Sigmoid colon (tissue), 6 donors: ENCODE measurements at regions not wholly inside any gene's neighbourhood (a gene's known extent, or its start where the extent isn't known, plus 50 kb on each side); places are given as distances from the start of the nearest gene placed in this dataset.

Experiments
- DNase-seq: peaks from one replicate; pipeline ENCODE4 v3.0.0-alpha.2; 2019
- H3K27ac ChIP-seq, 4 donors: fragments of 200-600 bp; sonication (generic); one replicate each; pipeline ENCODE4 v1.5.1; 2016 to 2019; ENCODE audit warnings: mild to moderate bottlenecking in 1 of 4
- H3K27me3 ChIP-seq, 3 donors: fragments of 200-600 bp; sonication (generic); one replicate each; pipeline ENCODE4 v1.5.1; 2019; ENCODE audit warnings: mild to moderate bottlenecking in 1 of 3
- H3K36me3 ChIP-seq, 4 donors: fragments of 200-600 bp; sonication (generic); one replicate each; pipeline ENCODE4 v1.5.1; 2016 to 2019
- H3K4me1 ChIP-seq, 4 donors: fragments of 200-600 bp; sonication (generic); one replicate each; pipeline ENCODE4 v1.5.1; 2017 to 2019
- H3K4me3 ChIP-seq, 4 donors: fragments of 200-600 bp; sonication (generic); one replicate each; pipeline ENCODE4 v1.5.1; 2017 to 2019; ENCODE audit warnings: mild to moderate bottlenecking in 2 of 4, moderate library complexity in 1 of 4
- H3K9me3 ChIP-seq, 4 donors: fragments of 200-600 bp in 3 of 4; sonication (generic) in 3 of 4; one replicate each; pipeline versions ENCODE4 v1.5.1 to v1.6.1; 2013 to 2019
- EP300 ChIP-seq, 4 donors: sonication (generic); formaldehyde crosslinking; IDR thresholded peaks; one replicate each; pipeline ENCODE4 v1.6.1; 2017; ENCODE audit warnings: antibody characterized with exemption in 4 of 4
- POLR2A ChIP-seq, 2 donors: fragments of 450-650 bp; IDR thresholded peaks; one replicate each; pipeline ENCODE4 v1.6.1; 2016; ENCODE audit warnings: antibody characterized with exemption in 2 of 2, mild to moderate bottlenecking in 2 of 2, moderate library complexity in 2 of 2
- POLR2AphosphoS5 ChIP-seq, 4 donors: sonication (generic); formaldehyde crosslinking; IDR thresholded peaks; one replicate each; pipeline ENCODE4 v1.6.1; 2017; ENCODE audit warnings: antibody characterized with exemption in 4 of 4
- WGBS, 2 donors: extraction: QIAGEN DNeasy Blood & Tissue Kit; methylation state at CpG; one replicate each; pipeline ENCODE4 v1.1.7; 2013; 5-methylcytosine and 5-hydroxymethylcytosine counted together
- intact Hi-C: fragments of 100-400 bp; cut with DNase I; formaldehyde crosslinking; loops from one replicate; pipeline ENCODE4 v1.15.1; 2023
- TF ChIP-seq, protein P1 (sequence below), 4 experiments: fragments of 450-650 bp in 3 of 4; fragments of 200-600 bp in 1 of 4; IDR thresholded peaks; one replicate each; pipeline ENCODE4 v1.5.1; 2016 to 2019; ENCODE audit warnings: antibody characterized with exemption in 4 of 4, mild to moderate bottlenecking in 3 of 4, moderate library complexity in 2 of 4
- donor health status: healthy with polysubstance abuse.
- donor health status: healthy.

DNA sequence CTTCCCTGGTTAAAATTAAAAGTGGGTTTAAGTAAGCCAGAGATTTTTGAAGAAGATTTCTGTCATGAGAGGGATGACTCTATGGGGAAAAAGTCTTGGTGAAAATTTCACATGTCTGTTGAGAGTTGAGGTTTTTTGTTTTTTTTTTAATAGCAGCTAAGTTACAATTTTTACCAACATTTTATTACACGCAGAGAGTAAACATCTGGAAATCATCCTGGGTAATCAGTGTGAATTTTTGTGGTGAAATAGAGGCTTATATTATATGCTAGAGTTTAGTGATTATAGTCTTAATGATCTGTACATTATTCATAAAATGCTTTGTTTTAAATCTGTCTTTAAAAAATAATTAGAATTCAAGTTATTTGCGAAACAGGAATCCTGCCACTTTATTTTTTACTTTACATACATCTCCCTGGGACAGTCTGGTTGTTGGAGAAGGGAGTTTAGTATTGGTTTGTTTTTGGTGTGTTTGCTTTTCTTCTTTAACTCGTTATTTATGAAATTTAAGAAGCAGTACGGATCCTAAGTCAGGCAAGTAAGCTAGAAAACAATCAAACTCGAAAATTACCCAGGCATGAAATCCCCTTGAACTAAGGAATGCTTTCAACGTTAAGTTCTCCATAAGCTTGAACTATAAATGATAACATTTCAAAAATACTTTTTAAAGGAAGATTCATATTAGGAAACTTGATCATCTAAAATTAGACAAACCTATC lies 143.4 kb upstream of the TSC22D2 start:
- intact Hi-C loops, result no loop called here
- TF ChIP-seq, protein P1, sequence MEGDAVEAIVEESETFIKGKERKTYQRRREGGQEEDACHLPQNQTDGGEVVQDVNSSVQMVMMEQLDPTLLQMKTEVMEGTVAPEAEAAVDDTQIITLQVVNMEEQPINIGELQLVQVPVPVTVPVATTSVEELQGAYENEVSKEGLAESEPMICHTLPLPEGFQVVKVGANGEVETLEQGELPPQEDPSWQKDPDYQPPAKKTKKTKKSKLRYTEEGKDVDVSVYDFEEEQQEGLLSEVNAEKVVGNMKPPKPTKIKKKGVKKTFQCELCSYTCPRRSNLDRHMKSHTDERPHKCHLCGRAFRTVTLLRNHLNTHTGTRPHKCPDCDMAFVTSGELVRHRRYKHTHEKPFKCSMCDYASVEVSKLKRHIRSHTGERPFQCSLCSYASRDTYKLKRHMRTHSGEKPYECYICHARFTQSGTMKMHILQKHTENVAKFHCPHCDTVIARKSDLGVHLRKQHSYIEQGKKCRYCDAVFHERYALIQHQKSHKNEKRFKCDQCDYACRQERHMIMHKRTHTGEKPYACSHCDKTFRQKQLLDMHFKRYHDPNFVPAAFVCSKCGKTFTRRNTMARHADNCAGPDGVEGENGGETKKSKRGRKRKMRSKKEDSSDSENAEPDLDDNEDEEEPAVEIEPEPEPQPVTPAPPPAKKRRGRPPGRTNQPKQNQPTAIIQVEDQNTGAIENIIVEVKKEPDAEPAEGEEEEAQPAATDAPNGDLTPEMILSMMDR (IDR thresholded peaks at IDR 0.05), result no peak
- no peak for TF ChIP-seq POLR2AphosphoS5 (IDR thresholded peaks at IDR 0.05)
- no peak for TF ChIP-seq EP300 (IDR thresholded peaks at IDR 0.05)
- TF ChIP-seq POLR2A (IDR thresholded peaks at IDR 0.05), result no peak
- 76 to 79% methylated on average over 6 of the region's 6 CpGs for WGBS, 2 donors

DNA sequence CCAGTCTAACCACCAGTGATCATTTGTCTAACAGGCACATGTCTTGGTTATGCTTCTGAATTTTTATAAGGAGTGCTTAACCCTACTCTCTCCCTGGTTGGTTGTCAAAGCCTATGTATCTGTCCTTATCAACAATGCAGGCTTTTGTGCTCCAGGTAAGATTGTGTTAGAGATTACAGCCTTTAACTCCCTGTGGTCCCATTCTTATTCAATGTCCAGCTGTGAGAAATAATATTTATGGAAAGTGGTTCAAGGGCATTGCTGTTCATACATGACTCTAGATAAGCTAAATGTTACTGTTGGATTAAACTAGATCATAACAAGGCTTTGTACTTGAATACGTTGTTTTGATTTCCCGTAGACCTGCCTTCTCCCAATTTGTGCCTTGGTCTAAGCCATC lies 146.1 kb upstream of the TSC22D2 start:
- no peaks in the 10 kb centered on the region for H3K9me3 ChIP-seq
- DNase-seq, result no peak
- H3K4me1 ChIP-seq, result no peaks in the 10 kb centered on the region
- TF ChIP-seq POLR2AphosphoS5 (IDR thresholded peaks at IDR 0.05) (no peak), POLR2A (IDR thresholded peaks at IDR 0.05) (no peak), EP300 (IDR thresholded peaks at IDR 0.05) (no peak)
- TF ChIP-seq, protein P1 (IDR thresholded peaks at IDR 0.05), result no peak
- H3K36me3 ChIP-seq, result no peaks in the 10 kb centered on the region
- no peak overlapping the region for H3K27ac ChIP-seq
- 97 to 98% methylated on average over 2 of the region's 2 CpGs for WGBS, 2 donors
- intact Hi-C loops, result no loop called here
- no peaks in the 10 kb centered on the region for H3K27me3 ChIP-seq
- no peak overlapping the region for H3K4me3 ChIP-seq

More for the DNA sequence above, 143.4 kb upstream of the TSC22D2 start:
- Histone ChIP-seq H3K36me3 (no peaks in the 10 kb centered on the region), H3K27ac (no peak overlapping the region), H3K4me3 (no peak overlapping the region), H3K27me3 (no peaks in the 10 kb centered on the region), H3K4me1 (no peaks in the 10 kb centered on the region), H3K9me3 (no peaks in the 10 kb centered on the region)
- no peak for DNase-seq

DNA sequence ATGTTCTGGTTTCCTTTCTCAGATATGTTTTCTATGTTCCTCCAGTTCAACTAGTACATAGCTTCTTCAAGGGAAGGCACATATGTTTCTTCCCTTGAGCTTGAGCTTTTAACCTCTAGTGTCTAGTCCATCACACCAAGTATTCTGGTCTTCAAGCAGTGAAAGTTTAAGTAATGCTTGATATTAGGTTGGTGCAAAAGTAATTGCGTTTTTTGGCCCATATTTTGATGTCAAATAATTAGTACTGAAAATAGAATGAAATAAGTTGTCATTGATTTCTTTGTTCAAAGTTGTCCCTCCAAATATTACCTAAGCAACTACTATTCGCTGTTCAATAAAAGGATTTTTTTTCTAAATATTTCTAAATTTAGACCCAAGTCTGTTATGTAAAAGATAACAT lies 146.7 kb upstream of the TSC22D2 start:
- Histone ChIP-seq H3K27ac (no peak overlapping the region), H3K27me3 (no peaks in the 10 kb centered on the region), H3K4me1 (no peaks in the 10 kb centered on the region), H3K4me3 (no peak overlapping the region), H3K36me3 (no peaks in the 10 kb centered on the region), H3K9me3 (no peaks in the 10 kb centered on the region)
- DNase-seq, result no peak
- WGBS, 2 donors, result 87 to 89% methylated on average over 2 of the region's 2 CpGs
- TF ChIP-seq POLR2AphosphoS5 (IDR thresholded peaks at IDR 0.05) (no peak), POLR2A (IDR thresholded peaks at IDR 0.05) (no peak), EP300 (IDR thresholded peaks at IDR 0.05) (no peak)
- TF ChIP-seq, protein P1 (IDR thresholded peaks at IDR 0.05), result no peak
- intact Hi-C loops, result no loop called here

DNA sequence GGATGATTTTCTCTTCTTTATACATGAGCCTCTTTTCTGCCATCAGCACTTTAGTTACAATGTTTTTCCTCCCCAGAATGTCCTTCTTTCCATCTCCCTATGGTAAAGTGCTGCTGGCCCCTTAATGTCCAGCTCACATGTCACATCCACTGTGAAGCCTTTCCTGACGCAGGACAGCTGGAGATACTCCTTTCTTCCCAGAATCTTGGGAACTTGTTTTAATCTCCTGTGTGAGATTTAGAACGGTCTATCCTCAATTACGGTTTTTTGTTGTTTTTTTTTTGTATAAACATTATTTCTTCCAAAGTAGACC lies 147.7 kb upstream of the TSC22D2 start:
- Histone ChIP-seq H3K27me3 (no peaks in the 10 kb centered on the region), H3K4me3 (no peak overlapping the region), H3K27ac (no peak overlapping the region), H3K36me3 (no peaks in the 10 kb centered on the region), H3K4me1 (peaks cover 0 to 5% (median 2%) of the 10 kb centered on the region in 4 donors), H3K9me3 (no peaks in the 10 kb centered on the region)
- no peak for TF ChIP-seq POLR2AphosphoS5 (IDR thresholded peaks at IDR 0.05)
- no peak for TF ChIP-seq POLR2A (IDR thresholded peaks at IDR 0.05)
- TF ChIP-seq, protein P1 (IDR thresholded peaks at IDR 0.05), result no peak
- TF ChIP-seq EP300 (IDR thresholded peaks at IDR 0.05), result no peak
- WGBS, 2 donors, result 74 to 80% methylated on average over 3 of the region's 3 CpGs
- intact Hi-C loops, result no loop called here
- no peak for DNase-seq
